ENCODE measurements at regions not wholly inside any gene's neighbourhood (a gene's known extent, or its start where the extent isn't known, plus 50 kb on each side); places are given as distances from the start of the nearest gene placed in this dataset.

GRCh38 chr3:150161011-150161410 is 190.3 kb upstream of the PFN2 start:
- TF ChIP-seq EGR1 (IDR thresholded peaks at IDR 0.05; ENCODE audit: borderline replicate concordance in 1 of 2, low read depth in 2 of 2, low read length in 2 of 2): no peak
- no peak for TF ChIP-seq ESRRA (IDR thresholded peaks at IDR 0.05; ENCODE audit: low read length)
- TF ChIP-seq ZBTB33 (IDR thresholded peaks at IDR 0.05): no peak
- TF ChIP-seq CEBPB (IDR thresholded peaks at IDR 0.05; ENCODE audit: borderline replicate concordance in 1 of 2, low read depth in 2 of 2, low read length in 2 of 2): no peak
- no peak for TF ChIP-seq CTCF (IDR thresholded peaks at IDR 0.05 in 2 of 3, conservative IDR thresholded peaks at IDR 0.05 in 1 of 3; ENCODE audit: control insufficient read depth in 2 of 3, extremely low read depth in 1 of 3, insufficient read depth in 1 of 3, low read depth in 3 of 3, low read length in 3 of 3)
- no peak for TF ChIP-seq NFIC (IDR thresholded peaks at IDR 0.05; ENCODE audit: low read depth, low read length)
- no peak for TF ChIP-seq POLR2A (IDR thresholded peaks at IDR 0.05; ENCODE audit: low read depth, low read length)
- TF ChIP-seq PAX8 (IDR thresholded peaks at IDR 0.05): no peak
- no peak for TF ChIP-seq ZNF207 (IDR thresholded peaks at IDR 0.05; ENCODE audit: borderline replicate concordance)
- no peak for TF ChIP-seq CBFB (IDR thresholded peaks at IDR 0.05; ENCODE audit: low read depth)
- no peak for TF ChIP-seq BCL3 (IDR thresholded peaks at IDR 0.05; ENCODE audit: borderline replicate concordance, insufficient read depth, low read depth, low read length, poor library complexity, severe bottlenecking)
- TF ChIP-seq USF2 (IDR thresholded peaks at IDR 0.05; ENCODE audit: borderline replicate concordance, low read depth, low read length): no peak
- TF ChIP-seq ZSCAN29 (IDR thresholded peaks at IDR 0.05): no peak
